Cardiac septum (tissue), 1 donor: ENCODE measurements at regions not wholly inside any gene's neighbourhood (a gene's known extent, or its start where the extent isn't known, plus 50 kb on each side); places are given as distances from the start of the nearest gene placed in this dataset.

Experiments used
- DNase-seq: peaks from one replicate; pipeline ENCODE4 v3.0.0-alpha.2; 2020; ENCODE audit warnings: low spot score
- intact Hi-C: fragments of 100-400 bp; cut with DNase I; formaldehyde crosslinking; loops from one replicate; pipeline ENCODE4 v1.14.0; 2022
- donor health status: DM: no; HTN: no; CAD: no.

DNA sequence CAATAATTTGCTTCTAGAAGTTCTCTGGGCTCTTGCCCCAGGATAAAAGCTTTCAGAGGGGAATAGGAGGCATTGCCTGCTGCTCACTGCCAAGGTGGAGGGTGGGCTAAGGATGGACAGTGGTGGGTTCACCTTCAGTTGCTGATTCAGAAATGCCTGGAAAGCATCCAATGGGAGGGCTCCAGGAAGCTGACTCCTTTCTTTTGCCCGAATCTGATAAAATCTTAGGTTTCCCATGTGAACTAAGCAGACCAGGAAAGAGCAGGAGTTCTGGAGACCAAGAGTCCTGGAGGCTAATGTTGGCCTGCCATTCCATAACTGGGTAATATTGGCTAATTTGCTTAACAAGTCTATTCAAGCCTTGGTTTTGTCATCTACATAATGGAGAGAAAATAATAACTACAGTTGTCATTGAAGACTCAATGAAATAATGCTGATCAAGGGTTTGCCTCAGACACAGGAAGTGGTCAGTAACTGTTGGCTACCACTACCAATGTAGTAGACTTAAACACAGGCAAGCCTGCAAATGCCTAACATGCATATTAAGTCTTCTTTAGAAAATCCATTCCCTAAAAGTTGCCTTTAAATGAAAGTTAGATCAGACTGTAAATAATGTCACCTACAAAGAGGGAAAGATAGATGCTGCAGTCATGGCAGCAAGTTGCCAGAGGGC lies 528.4 kb upstream of the NBEA start:
- intact Hi-C loops: no loop called here
- DNase-seq: no peak

DNA sequence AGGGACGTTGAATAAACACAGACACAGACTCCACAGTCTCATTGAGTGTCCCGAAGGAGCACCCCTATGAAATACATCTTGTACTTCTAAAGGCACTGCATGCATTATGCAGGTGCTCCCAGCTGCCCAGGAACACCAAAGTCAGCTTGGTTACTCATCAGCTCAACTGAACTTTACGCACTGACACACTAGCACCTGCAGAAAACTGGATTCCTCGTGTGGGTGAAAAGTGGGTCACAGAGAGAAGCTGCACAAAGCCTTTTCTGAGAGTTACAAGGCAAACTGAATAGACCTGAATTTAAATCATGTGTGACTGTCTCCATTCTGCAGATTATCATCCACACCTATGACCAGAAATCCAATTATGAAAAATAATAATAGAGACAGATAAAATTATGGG lies 527.5 kb upstream of the NBEA start:
- no peak for DNase-seq
- intact Hi-C loops: no loop called here

DNA sequence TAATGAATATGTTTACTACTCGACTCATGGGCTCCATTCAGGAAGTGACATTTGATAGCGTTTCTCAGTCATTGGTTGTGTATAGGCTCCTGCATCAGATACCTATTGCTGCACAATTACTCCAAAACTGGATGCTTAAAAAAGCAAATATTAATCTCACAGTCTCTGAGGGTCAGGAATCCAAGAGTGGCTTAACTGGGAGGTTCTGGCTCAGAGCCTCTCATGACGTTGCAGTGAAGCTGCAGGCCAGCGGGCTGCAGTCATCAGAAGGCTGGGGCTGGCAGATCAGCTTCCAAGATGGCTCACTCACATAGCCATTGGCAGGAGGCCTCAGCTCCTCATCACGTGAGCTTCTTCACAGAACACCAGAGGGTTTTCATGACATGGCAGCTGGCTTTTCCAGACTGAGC lies 525.1 kb upstream of the NBEA start:
- peak; percentile 83 for DNase-seq
- intact Hi-C loops: no loop called here

DNA sequence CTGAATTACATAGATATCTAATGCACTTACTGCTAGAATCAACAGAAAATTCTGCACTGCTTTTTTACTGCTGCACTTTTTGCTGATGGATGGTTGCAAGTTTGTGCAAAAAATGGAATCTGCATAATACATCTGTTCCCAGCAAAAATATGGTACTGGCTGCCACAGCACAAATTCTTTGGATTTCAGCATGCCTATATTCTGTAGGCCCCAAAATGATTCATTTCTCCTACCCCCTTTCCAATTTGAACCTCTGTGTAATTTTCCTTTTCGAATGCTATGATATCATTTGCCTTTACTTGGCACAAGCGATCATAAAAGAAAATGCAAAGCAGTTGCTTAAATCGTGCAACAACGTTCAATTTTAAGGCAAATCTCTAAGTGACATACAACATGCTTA lies 524.2 kb upstream of the NBEA start:
- intact Hi-C loops: no loop called here
- no peak for DNase-seq

DNA sequence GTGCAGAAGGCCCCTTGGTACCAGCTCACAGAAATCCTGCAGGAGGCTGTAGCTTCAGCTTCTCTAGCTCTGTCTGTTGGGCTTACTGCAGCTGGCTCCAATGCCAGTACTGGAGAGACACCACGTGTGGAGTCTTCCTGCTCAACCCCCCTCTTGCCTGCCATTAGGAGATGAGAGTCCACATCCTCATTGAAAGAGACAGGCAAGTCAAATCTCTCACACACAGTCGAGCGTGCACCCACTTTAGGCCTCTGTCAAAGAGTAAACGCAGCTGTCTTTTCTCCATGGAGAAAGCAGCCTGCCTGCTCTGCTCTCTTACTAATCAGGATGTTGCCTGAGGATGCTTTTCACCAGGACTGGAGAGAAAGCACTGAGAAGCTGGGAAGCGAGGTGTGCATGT lies 523.0 kb upstream of the NBEA start:
- intact Hi-C loops: no loop called here
- no peak for DNase-seq

DNA sequence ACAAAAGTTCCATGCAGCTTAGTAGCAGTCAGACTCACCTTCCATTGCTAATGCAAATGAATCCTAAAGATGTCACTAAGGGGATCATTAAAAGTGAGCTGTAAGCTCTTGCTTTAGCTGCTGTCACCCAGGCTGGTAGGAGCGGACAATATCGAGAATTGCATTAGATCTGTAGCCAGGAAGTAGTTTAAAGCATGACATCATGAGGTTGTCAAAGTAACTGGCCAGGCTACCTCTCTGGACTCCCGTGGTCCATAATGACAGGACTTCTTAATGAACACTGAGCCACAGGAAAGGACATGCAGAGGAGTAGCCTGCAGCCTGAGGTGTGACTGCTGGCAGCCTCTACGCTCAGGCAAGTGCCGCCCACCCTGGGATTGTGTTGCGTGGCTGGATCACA lies 522.3 kb upstream of the NBEA start:
- intact Hi-C loops: no loop called here
- no peak for DNase-seq

DNA sequence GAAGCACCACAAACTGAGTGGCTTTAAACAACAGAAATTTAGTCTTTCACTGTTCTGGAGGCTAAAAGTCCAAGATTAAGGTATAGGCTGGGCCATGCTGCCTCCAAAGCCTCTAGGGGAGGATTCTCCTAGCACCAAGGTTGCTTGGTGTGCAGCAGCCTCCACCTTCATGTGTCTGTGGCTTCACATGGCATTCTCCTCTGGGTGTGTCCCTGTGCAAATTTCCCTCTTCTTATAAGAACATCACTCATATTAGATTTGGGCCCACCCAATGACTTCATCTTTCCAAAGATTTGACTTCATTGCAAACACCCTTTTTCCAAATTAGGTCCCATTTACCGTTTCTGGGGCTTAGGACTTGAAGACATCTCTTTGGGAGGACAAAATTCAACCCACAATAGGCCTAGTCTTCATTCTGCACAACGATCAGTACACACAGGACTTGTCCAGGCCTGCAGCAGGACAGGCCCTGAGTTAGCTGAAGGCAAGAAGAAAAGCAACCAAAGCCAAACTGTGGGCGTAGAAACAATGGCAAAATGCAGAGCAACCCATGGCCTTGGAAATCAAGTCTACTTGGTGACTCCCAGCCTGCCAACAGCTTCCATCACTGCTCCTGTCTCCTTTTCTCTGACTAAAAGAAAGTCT lies 521.2 kb upstream of the NBEA start:
- intact Hi-C loops: no loop called here
- DNase-seq: peak; percentile 61

DNA sequence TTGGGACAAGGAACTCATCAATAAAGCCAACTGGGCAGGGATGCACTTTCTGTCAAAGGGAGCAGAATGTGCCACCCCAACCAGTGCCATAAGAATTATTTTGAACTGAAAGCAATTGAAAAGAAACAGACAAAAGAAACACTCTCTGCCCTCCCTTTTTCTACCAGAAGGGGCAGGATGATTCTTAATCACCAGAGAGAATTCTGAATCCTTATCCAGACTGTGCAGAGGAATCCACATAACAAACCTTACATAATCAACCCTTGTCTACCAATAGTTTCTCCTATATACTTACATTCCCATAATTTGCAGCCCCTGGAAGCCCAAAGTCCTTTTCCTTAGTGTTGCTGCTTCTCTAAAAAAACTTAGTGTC lies 520.7 kb upstream of the NBEA start:
- DNase-seq: no peak
- intact Hi-C loops: no loop called here

DNA sequence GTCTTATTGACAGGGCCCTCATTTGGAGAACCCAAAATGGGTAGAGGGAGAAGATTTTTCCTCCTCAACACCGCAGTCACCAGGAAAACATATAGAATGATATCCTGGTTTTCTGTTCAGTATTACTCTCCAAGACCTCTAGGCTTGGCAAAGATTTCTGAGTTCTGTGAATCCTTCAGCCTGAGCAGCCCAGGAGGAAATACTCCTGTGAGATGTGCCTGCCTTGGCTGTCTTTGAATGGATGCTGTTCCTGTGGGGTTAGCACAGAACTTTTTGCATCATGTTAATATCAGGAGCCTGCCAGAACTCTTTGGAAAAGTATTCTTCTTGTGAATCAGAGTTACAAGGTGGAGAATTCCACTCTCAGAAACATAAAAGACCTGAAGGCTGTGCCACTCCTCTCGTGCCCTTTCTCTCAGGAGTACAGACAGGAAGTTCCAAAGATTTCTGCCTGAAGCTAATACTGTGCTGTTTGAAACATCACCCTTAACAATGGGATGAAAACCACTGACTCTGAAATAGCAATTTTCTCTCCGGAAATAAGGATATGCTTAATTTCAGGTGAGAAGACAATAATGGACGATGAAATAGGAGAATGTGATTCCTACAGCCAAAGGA lies 520.1 kb upstream of the NBEA start:
- no peak for DNase-seq

DNA sequence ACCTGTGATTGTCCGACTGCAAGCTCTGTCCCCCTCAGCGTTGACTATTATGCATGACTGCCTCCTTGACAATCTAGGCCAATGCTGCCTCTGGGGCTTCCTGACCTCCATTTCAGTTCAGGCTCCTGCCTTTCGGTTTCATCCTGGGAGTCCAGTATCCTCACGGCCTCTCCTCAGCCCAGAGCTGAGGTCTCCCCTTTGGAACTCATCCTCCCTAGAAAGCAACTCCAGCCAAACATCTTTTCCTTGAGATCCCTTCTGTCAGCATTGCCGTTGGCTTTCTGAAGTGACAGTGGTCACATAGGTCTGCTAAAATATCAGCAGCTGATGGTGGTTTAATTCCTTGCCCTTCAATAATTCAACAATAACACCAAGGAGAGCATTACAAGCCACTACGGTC lies 519.1 kb upstream of the NBEA start:
- intact Hi-C loops: no loop called here
- DNase-seq: no peak

More for the DNA sequence above, 520.1 kb upstream of the NBEA start:
- intact Hi-C loops: no loop called here

DNA sequence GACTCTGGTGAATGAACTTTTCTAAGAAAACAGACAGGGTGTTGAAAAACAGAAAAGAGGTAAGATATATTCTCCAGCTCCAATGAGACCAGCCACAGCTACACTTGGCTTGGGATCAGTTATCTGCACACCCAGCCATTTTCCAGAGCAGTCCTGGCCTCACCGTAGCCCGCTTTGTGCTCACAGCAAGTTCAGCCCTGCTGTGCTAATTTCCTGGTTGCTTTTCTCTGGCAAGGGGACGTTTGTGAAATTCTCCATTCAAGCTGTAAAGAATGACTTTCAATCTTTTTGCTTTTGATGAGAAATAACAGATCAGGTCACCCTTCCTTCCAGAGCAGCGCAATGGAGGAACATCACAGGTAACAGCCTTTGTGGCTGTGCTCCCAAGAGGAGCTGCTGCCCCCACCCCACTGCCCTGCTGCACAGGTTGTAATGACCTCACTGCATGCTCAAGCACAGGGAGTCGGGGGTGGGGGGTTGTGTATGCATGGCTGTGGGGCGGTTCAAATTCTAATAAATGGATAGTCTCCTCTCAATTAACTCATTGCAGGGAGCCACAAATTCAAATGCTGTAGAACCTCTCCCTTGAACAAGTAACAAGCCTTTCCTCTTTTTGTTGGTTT lies 516.6 kb upstream of the NBEA start:
- intact Hi-C loops: no loop called here
- DNase-seq: no peak

DNA sequence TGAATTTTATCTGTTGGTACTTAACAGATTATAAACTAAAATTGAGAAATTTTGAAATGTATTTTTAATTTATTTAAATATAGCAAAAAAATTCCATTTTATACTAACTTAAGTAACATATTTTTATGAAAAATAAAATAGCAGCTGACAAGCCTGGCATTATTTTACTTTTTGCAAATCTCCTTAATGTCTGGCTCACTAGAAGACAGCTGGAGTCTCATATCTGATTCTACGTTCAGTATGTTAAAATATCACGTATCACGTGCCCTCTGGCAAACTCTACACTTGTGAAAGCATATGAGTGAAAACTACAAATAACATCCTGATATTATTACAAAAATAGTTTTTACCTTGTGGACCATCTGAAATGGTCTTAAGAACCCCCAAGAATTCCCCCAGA lies 513.2 kb upstream of the NBEA start:
- intact Hi-C loops: no loop called here

DNA sequence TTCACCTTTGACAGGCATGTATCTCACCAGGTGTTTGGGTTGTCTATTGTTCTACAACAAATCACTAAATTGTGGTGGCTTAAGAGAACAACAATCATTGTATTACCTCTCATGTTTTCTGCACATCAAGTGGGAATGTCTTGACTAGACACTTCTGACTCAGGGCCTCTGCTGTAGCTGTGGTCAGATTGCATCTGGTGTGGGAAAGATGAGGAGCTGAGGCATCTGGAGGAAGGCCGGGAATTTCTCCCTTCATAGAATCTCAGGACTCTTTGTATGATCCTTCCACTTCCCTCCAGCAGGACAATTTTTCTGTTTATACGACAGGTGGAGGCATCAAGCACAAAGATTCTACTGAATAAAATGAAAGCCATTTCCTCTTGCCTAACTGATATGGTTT lies 511.8 kb upstream of the NBEA start:
- DNase-seq: no peak
- intact Hi-C loops: no loop called here

More for the DNA sequence above, 513.2 kb upstream of the NBEA start:
- no peak for DNase-seq

DNA sequence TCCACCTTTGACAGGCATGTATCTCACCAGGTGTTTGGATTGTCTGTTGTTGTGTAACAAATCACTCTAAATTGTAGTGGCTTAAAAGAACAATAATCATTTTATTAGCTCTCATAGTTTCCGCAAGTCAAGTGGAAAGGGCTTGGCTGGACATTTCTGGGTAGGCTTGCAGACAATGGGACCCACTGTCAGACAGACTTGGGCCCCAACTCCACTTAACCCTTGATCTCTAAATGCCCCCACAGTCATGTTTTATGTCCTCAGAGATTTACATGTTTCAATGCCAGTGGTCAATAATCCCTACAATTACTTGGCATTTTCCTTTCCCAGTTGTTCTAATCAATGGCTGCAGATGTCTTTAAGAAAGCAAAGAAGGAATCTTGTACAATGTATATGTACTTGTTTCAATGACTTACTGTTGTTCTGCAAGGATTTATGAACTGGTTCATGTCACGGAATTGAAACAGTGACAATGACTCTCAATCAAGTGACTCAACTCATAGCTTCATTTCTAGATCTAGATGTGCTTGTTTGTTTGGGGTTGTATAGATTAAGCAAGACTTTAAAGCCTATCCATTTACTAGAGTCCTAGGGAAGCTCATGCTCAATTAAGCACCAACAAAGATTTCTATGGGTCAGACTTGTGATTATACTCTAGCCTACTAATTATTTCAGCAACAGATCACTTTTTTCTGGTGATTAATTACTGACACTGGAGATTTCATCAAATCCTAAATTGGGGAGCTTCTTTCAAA lies 510.1 kb upstream of the NBEA start:
- intact Hi-C loops: no loop called here
- DNase-seq: no peak

DNA sequence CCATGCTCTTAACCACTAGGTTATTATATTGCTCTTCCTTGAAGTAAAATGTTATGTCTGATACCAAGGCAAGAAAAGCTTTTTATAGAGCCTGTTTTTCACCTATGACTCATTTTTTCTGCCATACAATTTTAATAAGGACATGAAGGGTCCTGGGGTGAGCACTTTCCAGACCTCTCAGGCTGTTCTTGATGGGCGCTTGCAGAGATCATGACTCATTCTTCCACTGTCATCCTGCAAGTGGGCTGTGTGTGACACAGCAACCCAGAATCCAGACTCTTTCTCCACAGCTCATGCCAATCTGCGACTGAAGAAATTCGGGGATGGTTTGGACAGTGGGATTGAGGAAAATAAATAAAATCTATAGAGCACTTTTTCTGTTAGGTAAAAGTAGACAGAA lies 506.7 kb upstream of the NBEA start:
- intact Hi-C loops: no loop called here
- DNase-seq: no peak

DNA sequence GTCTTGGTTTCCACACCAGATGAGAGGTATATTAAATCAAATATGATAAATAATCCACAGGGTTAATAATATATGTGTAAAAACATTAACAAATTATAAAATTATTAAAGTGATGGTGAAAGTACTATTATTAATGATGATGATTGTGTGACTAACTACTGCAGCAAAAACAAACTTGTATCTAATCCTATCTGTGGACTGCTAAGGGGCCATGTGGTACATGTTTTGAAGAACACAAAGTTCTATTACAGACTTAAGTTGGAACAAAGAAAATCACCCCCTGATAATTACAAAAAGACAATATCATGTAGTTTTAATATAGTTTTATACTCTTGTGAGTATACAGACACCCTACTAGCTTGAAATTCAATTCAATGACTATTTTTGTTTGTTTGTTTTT lies 504.2 kb upstream of the NBEA start:
- no peak for DNase-seq
- intact Hi-C loops: no loop called here

DNA sequence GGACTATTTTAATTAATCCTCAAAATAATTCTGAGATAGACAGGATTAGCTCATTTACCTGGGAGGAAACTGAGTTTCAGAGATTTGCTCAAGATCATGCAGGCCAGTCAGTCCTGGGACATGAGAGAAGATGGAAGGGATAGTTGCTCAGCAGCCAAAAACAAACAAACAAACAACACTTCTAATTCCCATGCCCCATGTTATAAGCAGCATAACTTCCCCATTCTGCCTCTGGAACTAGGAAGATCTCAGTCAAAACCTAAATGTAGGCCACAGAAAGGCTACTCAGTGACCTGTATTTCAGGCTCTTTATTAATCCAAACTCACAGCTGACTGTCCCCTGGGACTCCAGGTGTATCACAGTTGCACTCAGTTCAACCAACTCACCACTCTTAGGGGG lies 489.2 kb upstream of the NBEA start:
- intact Hi-C loops: no loop called here
- DNase-seq: no peak

DNA sequence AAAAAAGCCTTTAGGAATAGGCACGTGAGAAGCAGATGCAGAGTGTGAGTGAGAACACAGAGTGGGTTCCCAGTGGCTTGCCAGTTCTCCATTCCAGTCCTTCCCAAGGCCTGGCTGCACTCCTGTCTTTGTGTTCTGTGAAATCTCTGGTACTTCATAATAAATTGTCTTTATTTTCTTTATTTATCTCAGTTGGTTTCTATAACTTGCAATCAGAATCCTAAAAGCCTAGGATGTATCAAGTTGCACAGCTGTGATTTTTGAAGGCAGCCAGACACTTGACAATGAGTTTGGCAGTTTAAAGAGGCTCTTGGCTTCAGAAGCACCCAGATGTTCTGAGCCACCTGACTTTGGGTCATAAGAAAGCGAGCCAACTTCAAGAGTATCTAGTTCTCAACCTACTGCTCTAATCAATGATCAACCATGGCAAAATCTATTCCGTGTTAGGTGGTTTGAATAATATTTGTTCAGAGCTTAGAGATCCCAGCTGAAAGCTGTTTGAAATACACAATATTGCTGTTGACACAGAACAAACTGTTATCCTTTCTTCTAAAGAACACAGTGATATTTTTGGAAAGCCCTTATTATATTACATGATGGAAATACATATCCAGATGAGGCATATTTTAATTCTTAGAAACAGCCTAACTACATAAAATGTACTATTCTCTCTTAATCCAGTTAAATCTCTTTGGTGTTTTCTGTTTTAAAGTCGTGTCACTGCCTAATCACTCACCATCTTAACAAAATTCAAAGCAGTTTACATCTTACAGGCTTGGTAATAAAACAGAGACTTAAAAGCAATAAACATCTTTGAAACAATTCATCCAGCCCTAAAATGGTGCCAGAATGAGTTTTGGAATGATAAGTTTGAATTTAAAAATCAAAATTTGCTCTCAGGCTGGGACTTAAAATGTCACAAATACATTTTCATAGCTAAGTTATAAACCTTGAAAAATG lies 483.0 kb upstream of the NBEA start:
- intact Hi-C loops: no loop called here
- DNase-seq: no peak

DNA sequence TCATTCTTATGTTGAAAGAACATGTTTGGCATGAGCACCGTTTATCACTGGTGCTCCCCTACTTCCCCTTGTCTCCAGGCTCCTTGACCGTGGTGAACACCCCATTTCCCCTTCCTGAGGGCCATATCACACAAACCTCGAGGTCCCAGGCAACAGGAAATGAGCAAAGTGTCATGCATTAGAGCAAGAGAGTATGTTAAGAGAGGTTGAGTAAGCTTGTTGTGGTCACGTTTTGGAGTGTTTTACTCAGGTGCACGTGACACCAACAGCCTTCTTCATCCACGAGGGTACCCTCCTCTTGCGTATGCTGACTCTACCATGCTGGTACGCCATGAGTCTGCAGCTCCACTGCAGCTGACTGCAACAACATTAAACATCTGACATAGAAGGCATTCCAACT lies 482.2 kb upstream of the NBEA start:
- no peak for DNase-seq
- intact Hi-C loops: no loop called here
